ENCODE measurements at regions not wholly inside any gene's neighbourhood (a gene's known extent, or its start where the extent isn't known, plus 50 kb on each side); places are given as distances from the start of the nearest gene placed in this dataset.
"Not testable (repeated sequence)": the region's sequence is repeated elsewhere in the genome, so short reads cannot be mapped to it uniquely, and the experiment has no call there.

- not testable (repeated sequence) for DNase-seq
These were observed 632.3 kb upstream of the RGS18 start for GRCh38 chr1:191525944-191526343.

- no peak for DNase-seq
These were observed 630.0 kb upstream of the RGS18 start for GRCh38 chr1:191528275-191528674.

- DNase-seq: no peak
These were observed 627.3 kb upstream of the RGS18 start for GRCh38 chr1:191530928-191531327.

GRCh38 chr1:191533254-191533653 is 625.0 kb upstream of the RGS18 start:
- DNase-seq: no peak

GRCh38 chr1:191536791-191537429 is 621.4 kb upstream of the RGS18 start:
- DNase-seq: peak; percentile 36

GRCh38 chr1:191541758-191542157 is 616.5 kb upstream of the RGS18 start:
- no peak for DNase-seq

- no peak for DNase-seq
These were observed 615.8 kb upstream of the RGS18 start for GRCh38 chr1:191542444-191542843.

- DNase-seq: no peak
These were observed 611.5 kb upstream of the RGS18 start for GRCh38 chr1:191546803-191547202.

- no peak for DNase-seq
These were observed 607.2 kb upstream of the RGS18 start for GRCh38 chr1:191551019-191551418.

GRCh38 chr1:191558379-191558778 is 599.9 kb upstream of the RGS18 start:
- DNase-seq: no peak

GRCh38 chr1:191561276-191561675 is 597.0 kb upstream of the RGS18 start:
- no peak for DNase-seq

- no peak for DNase-seq
These were observed 594.0 kb upstream of the RGS18 start for GRCh38 chr1:191564275-191564674.

- DNase-seq: no peak
These were observed 585.8 kb upstream of the RGS18 start for GRCh38 chr1:191572479-191572878.

GRCh38 chr1:191575180-191575579 is 583.1 kb upstream of the RGS18 start:
- DNase-seq: no peak

- no peak for DNase-seq
These were observed 582.5 kb upstream of the RGS18 start for GRCh38 chr1:191575746-191576145.

GRCh38 chr1:191577213-191577612 is 581.0 kb upstream of the RGS18 start:
- DNase-seq: no peak

- no peak for DNase-seq
These were observed 580.0 kb upstream of the RGS18 start for GRCh38 chr1:191578281-191578680.

GRCh38 chr1:191579019-191579418 is 579.2 kb upstream of the RGS18 start:
- DNase-seq: no peak

- peak; percentile 57 for DNase-seq
These were observed 576.1 kb upstream of the RGS18 start for GRCh38 chr1:191582169-191582568.

- no peak for DNase-seq
These were observed 573.2 kb upstream of the RGS18 start for GRCh38 chr1:191585095-191585494.

- DNase-seq: no peak
These were observed 569.4 kb upstream of the RGS18 start for GRCh38 chr1:191588905-191589304.

- no peak for DNase-seq
These were observed 568.7 kb upstream of the RGS18 start for GRCh38 chr1:191589536-191589935.

GRCh38 chr1:191590578-191590977 is 567.7 kb upstream of the RGS18 start:
- DNase-seq: no peak

- DNase-seq: no peak
These were observed 566.2 kb upstream of the RGS18 start for GRCh38 chr1:191592039-191592438.

- no peak for DNase-seq
These were observed 565.4 kb upstream of the RGS18 start for GRCh38 chr1:191592907-191593306.

GRCh38 chr1:191595170-191595569 is 563.1 kb upstream of the RGS18 start:
- DNase-seq: no peak
